Frontal cortex (tissue), 3 donors: ENCODE measurements at regions not wholly inside any gene's neighbourhood (a gene's known extent, or its start where the extent isn't known, plus 50 kb on each side); places are given as distances from the start of the nearest gene placed in this dataset.

Source experiments
- DNase-seq, 2 donors: peaks; one replicate each; pipeline ENCODE4 v3.0.0; 2012; ENCODE audit warnings: low spot score in 2 of 2
- FAIRE-seq: peaks from 2 replicates; lab custom pipeline; 2012; peaks lifted over from hg19 to GRCh38; lab: Jason Lieb, UNC
- donor health status: control.
- donor health status: control.
- donor health status: control.

DNA sequence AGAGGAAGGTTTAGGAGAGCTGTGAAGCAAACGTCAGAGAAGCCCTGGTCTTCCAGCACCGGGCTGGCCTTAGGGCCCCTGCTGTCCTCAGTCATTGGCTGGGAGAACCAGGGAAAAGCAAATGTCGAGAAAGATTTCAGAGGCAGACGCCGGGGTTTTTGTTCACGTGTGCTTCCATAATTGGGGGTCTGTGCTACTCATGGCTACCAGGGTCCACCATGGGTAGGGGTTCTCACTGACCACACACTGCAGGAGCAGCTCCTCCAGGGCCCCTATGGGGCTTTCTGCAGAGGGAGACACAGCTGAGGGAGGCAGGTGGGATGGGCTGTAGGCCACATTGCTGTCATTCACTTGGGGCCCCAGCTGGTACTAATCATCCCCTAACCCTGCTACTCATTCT, 291.8 kb upstream of the FOXQ1 start:
- DNase-seq = no peak
- no peak for FAIRE-seq

DNA sequence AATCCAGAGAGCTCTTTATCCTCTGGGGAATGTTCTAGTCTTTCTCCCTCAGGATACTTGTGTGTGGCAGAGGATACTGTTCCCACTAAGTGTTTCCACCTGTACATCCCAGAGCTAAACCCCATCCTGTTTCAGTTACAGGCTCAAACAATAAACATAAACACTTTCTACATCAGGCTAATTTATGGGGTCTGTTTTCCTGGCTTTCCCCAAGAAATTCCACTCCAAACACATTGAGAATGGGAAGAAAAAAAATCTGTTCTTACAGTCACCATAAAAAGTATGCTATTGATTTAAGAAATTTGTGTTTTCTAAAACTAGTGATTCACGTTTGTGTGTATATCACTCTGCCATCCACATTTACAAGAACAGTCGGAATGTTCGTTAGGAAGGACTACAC, 293.9 kb upstream of the FOXQ1 start:
- DNase-seq (no peak), FAIRE-seq (no peak)

DNA sequence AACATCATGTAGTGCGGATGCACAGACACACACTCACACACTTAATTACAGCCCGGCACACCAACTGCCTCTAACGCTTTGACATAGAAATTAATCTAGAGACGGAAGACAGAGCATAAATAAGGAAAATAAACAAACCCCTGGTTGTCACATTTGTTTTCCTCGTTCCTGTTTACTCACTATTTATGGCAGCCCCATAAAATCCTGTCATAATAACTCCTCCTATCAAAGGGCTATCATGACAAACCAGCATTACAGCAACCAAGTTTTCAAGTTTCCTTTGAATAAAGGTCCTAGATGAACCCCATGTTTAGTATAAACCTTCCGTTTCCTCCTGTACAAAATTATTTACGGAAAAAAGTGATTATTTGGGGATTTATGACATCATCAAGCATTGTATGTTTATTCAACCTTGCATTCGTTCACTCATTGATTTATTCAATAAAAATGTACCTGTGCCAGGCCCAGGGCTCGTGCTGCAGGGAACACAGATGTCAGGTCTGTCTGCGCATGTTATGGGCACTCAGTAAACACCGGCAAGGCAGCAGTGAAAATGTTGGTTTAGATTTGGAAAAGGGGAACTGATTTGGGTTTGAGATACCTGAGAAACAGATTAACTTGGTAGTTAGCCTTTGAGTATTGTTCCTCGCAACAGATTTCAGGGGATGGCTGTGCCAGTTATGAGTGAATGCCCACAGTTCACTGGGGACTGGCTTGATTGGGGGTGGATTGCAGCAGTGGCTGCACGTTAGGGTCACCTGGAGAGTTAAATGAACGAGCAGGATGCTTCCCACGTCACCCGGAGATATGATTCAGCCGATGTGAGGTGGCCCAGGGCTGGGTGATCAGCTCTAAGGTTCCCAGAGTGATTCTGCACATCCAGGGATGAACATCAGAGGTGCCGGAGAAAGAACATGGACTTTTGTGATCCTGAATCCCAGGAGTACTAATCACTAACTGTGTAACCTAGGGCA, 295.3 kb upstream of the FOXQ1 start:
- DNase-seq (no peak), FAIRE-seq (no peak)

DNA sequence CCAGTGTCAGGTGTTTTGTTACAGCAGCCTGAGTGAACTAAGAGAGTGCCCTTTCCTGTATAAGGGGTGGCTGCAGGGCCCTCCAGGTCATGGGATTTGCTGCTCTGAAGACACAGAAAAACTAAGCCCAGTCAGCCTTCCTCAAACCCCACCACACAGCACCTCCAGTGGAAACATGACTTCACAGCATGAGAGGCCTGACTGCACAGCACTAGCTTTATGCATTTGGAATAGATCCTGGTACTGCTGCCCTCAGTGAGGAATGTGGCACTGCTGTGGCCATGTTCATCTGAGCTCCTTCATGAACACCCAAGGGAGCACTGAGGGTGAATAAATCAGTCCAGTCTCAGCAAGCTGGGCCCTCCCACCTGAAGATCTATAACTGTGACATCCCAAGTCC, 296.1 kb upstream of the FOXQ1 start:
- DNase-seq (no peak), FAIRE-seq (no peak)

DNA sequence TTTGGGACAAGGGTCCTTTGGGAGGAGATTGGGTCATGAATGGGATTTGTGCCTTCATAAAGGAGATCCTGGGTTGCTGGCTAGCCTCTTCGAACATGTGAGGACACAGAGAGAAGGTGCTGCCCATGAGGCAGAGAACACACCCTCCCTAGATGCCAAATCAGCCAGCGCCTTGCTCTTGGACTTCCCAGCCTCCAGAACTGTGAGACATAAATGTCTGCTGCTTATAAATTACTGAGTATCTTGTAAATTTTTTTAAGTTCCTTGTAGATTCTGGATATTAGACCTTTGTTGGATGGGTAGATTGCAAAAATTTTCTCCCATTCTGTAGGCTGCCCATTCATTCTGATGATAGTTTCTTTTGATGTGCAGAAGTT, 297.5 kb upstream of the FOXQ1 start:
- no peak for FAIRE-seq
- DNase-seq = no peak

DNA sequence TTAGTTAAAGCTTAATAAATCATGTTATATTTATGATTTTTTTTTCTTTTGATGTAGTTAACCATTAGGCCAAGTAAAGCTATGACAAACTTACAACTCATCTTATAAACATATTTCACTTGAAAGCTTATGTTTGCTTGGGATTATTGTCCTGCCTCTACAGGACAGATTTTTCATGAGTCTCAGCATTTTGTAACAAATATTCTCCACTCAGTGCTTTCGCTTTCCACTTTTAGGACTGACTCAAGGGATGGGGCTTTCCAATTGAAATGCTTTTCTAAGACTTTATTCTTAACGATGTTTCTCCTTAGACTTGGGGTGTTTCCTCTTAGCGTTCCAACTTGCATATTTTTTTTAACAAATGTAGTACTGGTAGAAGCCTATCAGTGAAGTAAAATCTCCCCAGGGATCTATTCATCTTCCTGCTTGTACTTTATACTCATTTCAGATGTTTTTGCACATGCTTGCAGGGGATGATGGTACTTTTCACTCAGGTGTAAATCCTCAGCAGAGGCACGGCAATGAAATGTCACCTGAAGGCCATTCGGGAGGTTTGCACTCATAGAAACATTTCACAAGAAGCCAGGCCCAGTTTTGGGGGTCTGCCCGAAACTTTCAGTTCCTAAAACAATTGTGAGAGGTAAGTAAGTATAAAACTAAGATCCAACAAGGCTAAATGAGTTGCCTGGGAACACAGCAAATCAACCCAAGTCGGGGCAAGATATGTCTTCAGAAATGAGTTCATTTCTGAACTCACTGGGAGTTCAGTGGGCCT, 298.1 kb upstream of the FOXQ1 start:
- FAIRE-seq = no peak
- DNase-seq = no peak

DNA sequence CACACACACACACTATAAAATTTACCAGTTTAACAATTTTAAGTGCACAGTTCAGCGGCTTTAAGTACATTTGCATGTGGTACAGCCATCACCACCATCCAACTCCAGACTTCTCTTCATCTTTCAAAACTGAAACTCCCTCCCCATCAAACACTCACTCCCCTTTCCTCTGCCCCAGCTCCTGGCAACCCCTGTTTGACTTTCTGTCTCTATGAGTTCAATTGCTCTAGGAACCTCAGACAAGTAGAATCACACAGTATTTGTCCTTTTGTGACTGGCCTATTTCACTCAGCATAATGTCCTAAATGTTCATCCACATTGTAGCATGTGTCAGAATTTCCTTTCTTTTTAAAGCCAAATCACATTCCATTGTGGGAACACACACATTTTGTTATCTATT, 302.8 kb upstream of the FOXQ1 start:
- no peak for DNase-seq
- FAIRE-seq = no peak

DNA sequence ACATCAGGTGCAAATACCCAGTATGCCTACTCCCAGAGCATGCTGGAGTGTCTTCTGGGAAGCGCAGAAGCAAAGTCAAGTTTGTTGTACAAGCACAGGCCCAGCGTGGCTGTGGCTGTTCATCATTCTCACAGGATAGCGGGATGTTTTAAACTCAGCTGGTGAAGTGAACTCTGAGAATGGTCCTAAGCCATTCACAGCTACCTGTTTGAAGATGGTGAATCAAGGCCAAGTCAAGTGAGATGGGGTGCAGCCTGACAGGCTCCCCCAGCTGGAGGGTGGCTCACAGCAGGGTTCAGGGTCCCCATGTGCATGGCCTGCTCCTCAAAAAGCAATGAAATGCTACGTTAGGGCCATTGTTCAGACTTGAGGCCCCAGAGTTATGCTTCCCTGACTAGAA, 304.7 kb upstream of the FOXQ1 start:
- FAIRE-seq (no peak), DNase-seq (no peak)

DNA sequence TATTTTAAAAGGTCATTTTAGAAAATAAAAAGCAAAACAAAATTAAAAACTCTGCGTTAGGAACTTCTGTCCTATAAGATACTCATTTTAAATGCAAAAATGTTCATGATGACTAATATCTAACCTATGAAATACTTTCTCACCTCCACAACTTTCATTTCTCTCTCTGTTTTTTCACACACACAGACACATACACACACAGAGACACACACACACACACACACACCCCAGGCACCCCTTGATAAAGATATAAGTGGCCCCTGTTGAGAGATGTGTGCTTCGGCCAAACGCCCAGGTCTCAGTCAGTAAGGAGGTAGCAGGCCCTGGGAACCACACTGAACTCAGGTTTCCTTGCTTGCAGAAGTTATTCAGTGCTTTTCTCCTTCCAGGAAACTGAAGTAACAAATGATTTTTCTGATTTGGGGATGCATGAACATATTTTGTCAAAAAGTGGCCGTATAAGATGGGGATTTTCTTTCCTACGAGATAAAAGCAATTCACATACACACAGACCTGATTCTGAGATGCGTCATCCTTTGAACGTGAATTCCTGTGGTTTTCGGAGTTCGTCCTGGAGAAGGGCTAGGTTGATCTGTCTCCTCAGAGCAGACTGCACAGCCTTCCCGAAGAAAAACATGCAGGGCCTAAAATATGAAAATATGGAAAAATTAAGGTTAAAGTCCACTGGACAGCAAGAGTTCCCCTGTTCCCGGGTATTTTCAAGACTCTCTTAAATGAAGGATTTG, 306.8 kb upstream of the FOXQ1 start:
- FAIRE-seq (no peak), DNase-seq (no peak)

DNA sequence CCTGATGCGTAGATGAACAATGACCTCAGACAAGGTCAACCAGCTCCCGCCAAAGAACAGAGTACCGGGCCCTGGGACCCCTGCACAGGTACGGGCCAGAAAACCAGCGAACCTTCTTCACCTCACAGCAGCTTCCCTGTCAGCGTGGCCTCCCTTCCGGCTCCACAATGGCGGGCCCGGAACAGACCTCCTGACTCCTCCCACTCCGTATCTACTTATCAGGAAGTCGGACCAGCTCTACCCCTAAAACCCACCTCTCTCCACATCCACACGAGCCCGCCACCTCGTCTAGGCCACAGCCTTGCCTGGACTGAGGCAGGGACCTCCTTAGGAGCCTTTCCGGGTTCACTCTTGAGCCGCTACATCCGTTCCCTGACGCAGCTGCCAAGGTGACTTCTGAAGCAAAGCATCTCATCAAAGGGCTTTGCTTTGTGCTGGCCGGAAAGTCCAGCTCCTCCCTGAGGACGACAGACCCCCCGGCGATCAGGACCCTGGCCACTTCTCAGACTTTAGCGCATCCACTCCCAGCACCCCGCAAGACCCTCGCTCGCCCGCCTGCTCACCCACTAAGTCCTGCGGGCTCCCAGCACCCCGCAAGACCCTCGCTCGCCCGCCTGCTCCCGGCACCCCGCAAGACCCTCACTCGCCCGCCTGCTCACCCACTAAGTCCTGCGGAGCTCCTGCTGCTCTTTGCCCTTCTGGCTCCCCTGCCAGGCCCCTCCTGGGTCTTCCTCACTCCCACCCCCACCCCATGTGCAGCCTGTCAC, 308.3 kb upstream of the FOXQ1 start:
- DNase-seq (no peak), FAIRE-seq (no peak)

DNA sequence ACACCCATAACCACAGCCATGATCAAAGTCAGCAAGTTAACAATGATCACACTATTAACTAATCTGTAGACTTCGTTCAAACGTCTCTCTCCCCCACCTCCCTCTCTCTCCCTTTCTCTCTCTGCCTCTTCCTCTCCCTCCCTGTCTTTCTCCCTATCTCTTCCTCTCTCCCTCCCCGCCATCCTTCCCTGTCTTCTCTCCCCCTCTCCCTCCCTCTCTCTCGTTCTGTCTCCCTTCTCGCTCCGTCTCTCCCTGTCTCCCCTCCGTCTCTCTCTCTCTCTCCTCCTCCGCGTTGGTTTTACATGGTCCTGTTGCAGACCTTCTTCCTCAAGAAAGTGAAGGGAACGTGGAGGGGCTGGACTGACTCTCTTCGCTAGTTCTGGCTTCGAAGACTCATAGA, 308.9 kb upstream of the FOXQ1 start:
- DNase-seq (no peak), FAIRE-seq (no peak)

DNA sequence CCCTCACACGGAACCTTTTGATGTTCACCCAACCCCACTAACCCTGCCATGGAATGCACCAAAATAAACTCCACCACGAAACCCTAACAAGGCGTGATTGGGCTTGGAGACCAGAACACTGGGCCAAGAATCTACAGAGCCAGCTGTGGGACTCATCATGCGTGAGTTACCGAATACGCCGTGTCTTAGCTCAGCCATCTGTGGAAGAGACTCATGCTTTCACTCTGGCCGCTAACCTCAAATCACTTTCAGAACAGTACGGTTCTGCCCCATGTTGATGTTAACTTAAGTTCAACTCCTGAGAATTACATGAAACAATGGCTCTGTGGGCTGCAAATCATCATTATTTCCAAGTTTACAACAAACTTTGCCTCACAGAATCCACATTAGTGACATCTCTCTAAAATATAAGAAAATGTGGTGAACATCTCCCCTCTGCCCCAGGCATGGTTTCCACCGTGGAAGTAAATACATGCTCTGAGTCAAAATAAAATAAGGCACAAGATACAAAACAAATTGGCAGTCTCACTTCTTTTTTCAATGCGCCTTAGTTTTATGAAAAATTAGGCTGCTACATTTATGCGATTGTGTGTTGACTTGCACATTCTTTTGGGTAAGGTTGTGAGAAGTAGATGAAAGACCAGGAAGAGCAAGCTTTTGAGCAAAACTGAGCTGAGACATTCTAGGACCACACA, 308.9 kb upstream of the EXOC2 start:
- no peak for FAIRE-seq

DNA sequence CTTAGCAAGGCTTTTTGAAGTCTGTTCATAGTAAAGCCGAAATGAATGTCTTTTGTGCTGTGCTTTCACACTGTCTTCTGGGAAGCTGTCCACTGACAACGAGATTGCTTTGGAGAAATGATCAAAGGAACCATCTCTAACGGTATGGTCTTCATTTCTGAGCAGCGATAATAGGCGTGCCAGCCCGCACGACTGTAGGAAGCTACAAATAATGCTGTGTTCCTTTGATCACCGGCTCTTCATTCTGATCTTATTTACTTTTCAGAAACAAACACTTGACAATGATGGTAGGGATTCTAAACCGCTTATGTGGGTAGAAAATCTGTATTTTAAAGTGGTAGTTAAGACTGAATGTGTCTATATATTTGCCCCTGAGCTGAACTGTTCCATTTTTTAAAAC, 306.6 kb upstream of the EXOC2 start:
- no peak for FAIRE-seq
- DNase-seq = no peak

More for the DNA sequence above, 308.9 kb upstream of the EXOC2 start:
- no peak for DNase-seq

DNA sequence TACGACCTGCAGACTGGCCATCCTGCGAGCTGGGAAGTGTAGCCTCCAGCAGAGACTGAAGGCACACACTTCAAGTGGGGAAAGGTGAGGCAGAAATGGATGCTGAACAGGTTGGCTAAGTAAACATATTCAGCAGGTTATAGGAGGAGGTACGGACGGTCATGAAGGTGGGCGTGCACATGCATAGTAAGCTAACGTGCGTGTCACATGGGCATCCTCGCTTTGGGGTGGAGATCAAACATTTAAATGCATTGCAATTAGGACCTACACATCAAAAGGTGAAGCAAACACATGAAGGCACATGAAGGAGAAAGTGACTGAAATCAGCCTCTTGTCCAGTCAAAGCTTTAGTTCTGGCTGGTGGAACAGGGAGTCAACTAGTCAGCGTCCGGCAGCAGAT, 305.6 kb upstream of the EXOC2 start:
- FAIRE-seq (no peak), DNase-seq (no peak)

DNA sequence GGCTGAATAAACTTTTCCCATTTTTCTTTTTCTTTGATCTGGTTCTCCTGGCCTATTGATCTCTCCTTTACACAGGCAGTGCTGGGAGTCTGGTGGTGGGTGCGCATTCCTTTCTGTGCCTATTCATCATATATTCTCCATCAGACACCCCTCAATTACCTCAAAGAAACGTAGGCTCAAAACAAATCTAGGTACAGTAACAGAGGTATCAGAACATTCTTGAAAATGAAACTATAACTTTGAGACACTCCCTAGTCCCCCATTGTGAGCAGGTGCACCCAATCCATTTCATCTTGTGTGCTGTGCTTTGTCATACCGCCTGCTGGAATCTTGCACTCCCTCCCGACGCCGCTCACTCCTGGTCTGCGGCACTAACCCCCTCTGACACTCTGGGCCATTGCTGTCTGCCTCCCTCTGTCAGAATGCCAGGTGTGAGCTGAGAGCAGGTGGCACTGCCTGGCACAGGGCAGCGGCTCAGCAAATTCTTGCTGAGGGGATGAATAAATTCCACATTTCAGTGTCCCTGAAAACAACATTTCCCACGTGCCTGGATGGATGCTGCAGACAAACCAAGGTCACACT, 303.4 kb upstream of the EXOC2 start:
- DNase-seq (no peak), FAIRE-seq (no peak)

DNA sequence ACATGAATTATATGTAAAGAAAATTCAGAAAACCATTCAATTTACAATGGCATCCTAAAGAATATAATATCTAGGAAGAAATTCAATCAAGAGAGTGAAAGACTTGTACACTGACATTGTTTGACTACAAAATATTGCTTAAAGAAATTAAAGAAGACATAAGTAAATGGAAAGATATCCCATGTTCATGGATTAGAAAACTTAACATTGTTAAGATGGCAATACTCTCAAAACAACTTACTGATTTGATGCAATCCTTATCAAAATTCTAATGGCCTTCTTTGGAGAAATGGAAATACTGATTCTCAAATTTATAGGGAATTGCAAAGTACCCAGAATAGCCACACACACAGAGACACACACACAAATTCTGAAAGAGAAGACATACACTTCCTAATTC, 298.3 kb upstream of the EXOC2 start:
- no peak for FAIRE-seq
- no peak for DNase-seq

DNA sequence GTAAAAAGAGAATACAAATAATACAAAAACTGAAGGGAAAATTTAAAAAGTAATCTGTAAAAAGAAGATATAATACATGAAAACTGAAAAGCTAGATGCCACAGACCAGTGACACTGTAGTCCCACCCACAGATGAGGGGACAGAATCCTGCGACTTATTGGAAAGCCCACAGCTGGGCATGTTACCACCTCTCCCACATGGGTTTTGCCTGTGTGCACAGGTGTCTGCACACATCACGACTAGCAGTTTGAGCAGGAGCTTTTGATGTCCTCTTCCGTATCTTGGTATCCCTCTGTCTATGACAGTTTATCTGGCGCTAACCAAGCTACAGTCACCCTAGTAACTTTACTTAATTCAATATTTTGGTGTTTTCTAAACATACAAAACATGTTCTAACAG, 291.1 kb upstream of the EXOC2 start:
- FAIRE-seq (no peak), DNase-seq (no peak)

DNA sequence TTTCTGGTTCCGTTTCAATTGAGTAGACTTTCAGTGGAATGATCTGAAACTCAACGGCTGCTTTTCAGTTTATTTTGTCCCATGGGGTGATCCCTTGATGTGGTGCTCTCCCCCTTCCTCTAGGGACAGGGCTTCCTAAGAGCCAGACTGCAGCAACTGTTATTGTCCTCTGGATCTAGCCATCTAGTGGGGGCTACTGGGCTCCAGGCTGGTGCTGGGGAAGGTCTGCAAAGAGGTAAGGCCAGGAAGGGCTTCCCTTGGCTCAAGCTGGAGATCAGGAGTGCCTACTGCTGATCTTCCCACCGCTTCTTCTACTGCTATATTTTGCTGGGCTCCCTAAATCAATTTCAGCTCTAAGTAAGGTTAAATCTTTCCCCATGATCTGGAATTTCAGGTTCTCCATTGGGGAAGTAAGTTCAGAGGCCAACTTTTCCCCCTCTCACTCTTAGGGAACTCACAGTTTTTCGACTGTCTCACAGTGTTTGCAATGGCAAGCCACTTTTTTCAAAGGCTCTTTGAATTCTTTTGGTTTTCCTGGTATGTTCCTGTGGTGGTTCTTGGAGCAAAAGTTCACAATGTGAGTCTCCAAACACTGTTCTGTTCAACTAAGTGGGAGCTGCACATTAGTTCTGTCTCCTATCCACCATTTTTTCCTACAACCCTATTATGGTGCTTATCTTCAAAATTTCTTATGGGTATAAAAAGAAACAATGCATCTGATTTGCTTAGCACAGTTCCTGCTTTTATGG, 286.2 kb upstream of the EXOC2 start:
- FAIRE-seq = no peak

More for the DNA sequence above, 286.2 kb upstream of the EXOC2 start:
- DNase-seq = no peak
